Stimulated activated CD4-positive, alpha-beta T cell treated with anti-CD3 and anti-CD28 coated beads, Interleukin-4, amount 100 ng/mL, for 4 hours (primary cell): ENCODE measurements at regions not wholly inside any gene's neighbourhood (a gene's known extent, or its start where the extent isn't known, plus 50 kb on each side); places are given as distances from the start of the nearest gene placed in this dataset.
"Not testable (repeated sequence)": the region's sequence is repeated elsewhere in the genome, so short reads cannot be mapped to it uniquely, and the experiment has no call there.

Source experiments
- DNase-seq, 2 experiments: peaks; one replicate each; pipeline ENCODE4 v3.0.0-alpha.2; 2020

DNA sequence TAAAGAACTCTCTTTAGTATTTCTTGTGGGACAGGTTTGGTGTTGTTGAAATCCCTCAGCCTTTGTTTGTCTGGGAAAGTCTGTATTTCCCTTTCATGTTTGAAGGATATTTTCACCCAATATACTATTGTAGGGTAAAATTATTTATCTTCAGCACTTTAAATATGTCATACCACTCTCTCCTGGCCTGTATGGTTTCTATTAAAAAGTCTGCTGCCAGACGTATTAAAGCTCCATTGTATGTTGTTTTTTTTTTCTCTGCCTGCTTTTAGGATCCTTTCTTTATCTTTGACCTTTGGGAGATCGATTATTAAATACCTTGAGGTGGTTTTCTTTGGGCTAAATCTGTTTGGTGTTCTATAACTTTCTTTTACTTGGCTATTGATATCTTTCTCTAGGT, 119.0 kb upstream of the TBC1D5 start:
- DNase-seq, result no peak

DNA sequence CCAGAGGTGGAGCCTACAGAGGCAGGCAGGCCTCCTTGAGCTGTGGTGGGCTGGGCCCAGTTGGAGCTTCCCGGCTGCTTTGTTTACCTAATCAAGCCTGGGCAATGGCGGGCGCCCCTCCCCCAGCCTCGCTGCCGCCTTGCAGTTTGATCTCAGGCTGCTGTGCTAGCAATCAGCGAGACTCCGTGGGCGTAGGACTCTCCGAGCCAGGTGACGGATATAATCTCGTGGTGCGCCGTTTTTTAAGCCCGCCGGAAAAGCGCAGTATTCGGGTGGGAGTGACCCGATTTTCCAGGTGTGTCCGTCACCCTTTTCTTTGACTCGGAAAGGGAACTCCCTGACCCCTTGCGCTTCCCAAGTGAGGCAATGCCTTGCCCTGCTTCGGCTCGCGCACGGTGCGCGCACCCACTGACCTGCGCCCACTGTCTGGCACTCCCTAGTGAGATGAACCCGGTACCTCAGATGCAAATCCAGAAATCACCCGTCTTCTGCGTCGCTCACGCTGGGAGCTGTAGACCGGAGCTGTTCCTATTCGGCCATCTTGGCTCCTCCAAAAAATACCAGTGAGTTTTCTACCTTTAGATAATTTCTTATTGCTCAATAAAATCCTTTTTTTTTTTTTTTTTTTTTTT, 118.5 kb upstream of the TBC1D5 start:
- DNase-seq, result not testable (repeated sequence)

DNA sequence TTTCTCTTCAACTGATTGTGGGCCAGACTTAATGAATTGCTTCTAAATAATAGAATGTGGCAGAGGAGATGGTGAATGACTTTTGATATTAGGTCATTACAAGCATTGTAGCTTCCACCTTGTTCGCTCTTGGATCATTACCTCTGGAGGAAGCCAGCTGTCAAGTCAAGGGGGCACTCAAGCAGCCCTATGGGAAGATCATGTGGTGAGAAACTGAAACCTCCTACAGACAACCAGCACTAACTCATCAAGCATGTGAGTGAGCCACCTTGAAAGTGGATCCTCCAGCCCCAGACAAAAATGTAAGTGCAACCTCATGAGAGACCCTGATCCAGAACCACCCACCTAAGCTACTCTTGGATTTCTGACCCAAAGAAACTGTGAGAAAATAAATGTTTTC, 109.8 kb upstream of the TBC1D5 start:
- no peak for DNase-seq

GRCh38 chr3:17850448-17850847, 108.0 kb upstream of the TBC1D5 start:
- DNase-seq, result no peak

GRCh38 chr3:17848102-17848501, 105.7 kb upstream of the TBC1D5 start:
- no peak for DNase-seq

- no peak for DNase-seq
These were observed 104.7 kb upstream of the TBC1D5 start for GRCh38 chr3:17847156-17847555.

DNA sequence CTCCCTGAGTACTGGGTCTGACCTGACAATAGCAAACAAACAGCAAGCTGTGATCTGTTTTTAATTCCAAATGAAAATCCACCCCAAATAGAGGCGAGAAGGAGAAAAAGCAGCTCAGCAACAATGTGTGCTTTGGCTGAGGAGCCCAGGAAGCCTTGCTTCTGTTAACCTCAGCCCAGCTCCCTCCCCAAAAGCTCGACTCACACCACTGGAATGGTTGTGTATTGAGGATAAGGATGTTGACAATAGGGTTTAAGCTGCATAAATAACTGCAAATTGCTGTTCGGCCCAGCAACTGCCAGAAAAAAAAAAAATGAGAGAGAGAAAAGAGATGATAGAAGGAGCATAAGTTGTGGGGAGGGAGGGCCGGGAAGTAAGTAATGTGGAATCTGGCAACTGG, 104.0 kb upstream of the TBC1D5 start:
- no peak for DNase-seq

- DNase-seq, result no peak
These were observed 102.8 kb upstream of the TBC1D5 start for GRCh38 chr3:17845026-17845812.

GRCh38 chr3:17844236-17844635, 101.8 kb upstream of the TBC1D5 start:
- DNase-seq, result no peak

- peak; percentile 47 to 77 for DNase-seq
These were observed 98.9 kb upstream of the TBC1D5 start for GRCh38 chr3:17841190-17841828.

DNA sequence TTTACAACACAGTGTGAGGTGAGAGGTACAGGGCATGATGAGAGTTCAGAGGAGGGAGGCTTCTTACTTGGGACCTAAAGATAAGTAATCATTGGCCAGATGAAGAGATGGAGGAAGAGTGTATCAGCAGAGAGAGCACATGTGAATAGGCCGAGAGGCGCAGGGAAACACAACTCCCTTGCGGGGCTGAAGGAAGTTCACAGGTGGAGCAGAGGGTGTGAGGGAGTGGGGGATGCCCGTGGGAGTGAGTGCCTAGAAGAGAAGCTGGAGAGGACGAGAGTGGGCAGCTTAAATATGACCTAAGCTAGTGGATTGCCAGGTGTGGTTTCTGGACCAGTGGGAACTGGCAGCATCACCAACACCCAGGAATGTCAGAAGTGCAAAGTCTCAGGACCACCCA, 98.2 kb upstream of the TBC1D5 start:
- DNase-seq, result no peak

- DNase-seq, result no peak
These were observed 97.7 kb upstream of the TBC1D5 start for GRCh38 chr3:17840126-17840525.

- no peak for DNase-seq
These were observed 94.5 kb upstream of the TBC1D5 start for GRCh38 chr3:17836919-17837318.

DNA sequence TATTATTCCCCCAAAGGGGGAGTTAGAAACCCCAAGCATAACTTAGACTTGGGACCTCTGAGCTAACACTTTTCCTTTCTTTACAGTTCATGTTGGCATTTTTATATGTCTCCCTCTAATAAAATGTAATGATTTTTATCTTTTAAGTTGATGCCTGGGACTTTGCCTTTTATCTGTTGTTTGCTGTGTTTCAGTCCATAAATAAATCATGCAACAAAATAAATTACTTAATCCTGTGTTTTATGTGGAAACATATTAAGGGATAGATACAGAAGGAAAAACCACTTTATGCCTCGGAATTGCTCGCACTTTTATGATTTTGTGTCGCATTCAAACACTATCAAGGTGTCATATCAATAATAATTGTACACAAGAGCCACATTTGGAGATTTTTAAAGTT, 93.7 kb upstream of the TBC1D5 start:
- DNase-seq, result no peak

- DNase-seq, result no peak
These were observed 91.5 kb upstream of the TBC1D5 start for GRCh38 chr3:17833786-17834559.

GRCh38 chr3:17832016-17832415, 89.6 kb upstream of the TBC1D5 start:
- DNase-seq, result no peak

DNA sequence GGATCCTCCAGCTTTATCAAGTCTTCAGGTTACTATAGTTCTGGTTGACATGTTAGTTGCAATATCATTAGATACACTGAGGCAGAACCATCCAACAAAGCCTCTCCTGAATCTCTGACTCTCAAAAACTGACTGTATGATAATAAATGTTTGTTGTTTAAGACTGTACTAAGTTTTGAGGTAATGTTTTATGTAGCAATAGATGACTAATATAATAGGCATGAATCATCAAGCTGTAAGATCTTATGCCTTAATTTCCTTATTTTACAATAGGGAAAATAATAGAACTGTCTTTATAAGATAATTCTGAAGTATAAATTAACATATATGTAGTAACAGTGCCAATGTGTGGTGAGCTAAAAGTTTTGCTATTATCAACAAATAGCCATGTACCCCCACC, 88.9 kb upstream of the TBC1D5 start:
- no peak for DNase-seq

- no peak for DNase-seq
These were observed 88.4 kb upstream of the TBC1D5 start for GRCh38 chr3:17830788-17831187.

GRCh38 chr3:17828388-17828787, 86.0 kb upstream of the TBC1D5 start:
- DNase-seq, result no peak

GRCh38 chr3:17825298-17825697, 82.9 kb upstream of the TBC1D5 start:
- DNase-seq, result no peak

GRCh38 chr3:17823816-17824215, 81.4 kb upstream of the TBC1D5 start:
- no peak for DNase-seq

DNA sequence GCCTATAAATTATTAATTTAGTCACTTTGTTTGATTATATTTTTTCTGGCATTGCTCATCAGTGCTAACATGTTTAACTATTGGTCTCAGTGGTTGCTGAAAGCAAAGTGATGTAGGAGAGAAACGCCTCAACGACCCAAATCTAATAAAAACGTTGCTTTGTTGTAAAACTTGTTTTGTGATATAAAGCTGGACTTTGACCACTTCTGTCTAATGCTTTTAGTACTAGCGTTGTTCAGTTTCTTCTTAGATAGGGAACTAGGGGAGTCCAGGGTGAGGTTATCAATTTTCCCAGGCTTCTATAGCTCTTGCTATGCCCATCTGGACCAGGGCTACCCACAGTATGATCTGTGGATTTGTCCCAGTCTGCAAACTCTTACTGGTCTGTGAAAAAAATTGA, 80.6 kb upstream of the TBC1D5 start:
- no peak for DNase-seq

- DNase-seq, result no peak
These were observed 78.3 kb upstream of the TBC1D5 start for GRCh38 chr3:17820704-17821103.
